Mucosa of descending colon (tissue), 3 donors: ENCODE measurements at regions not wholly inside any gene's neighbourhood (a gene's known extent, or its start where the extent isn't known, plus 50 kb on each side); places are given as distances from the start of the nearest gene placed in this dataset.
"Not testable (repeated sequence)": the region's sequence is repeated elsewhere in the genome, so short reads cannot be mapped to it uniquely, and the experiment has no call there.

ENCODE experiments used
- ATAC-seq: fragments of 200-7000 bp; cut with Tn5 transposase; one replicate; pipeline ENCODE4 v1.9.1; 2020; ENCODE audit warnings: mild to moderate bottlenecking, moderate library complexity
- DNase-seq, 3 donors: peaks; one replicate each; pipeline ENCODE4 v3.0.0-alpha.2; 2020
- H3K36me3 ChIP-seq: fragments of 200-600 bp; one replicate; pipeline ENCODE4 v1.8.0; 2021; ENCODE audit warnings: low read depth, mild to moderate bottlenecking
- H3K4me1 ChIP-seq: fragments of 200-600 bp; one replicate; pipeline ENCODE4 v1.8.0; 2021; ENCODE audit warnings: low read depth, mild to moderate bottlenecking
- H3K4me3 ChIP-seq: fragments of 200-600 bp; one replicate; pipeline ENCODE4 v1.8.0; 2021; ENCODE audit warnings: mild to moderate bottlenecking
- H3K9me3 ChIP-seq: fragments of 200-600 bp; one replicate; pipeline ENCODE4 v1.8.0; 2021; ENCODE audit warnings: mild to moderate bottlenecking
- intact Hi-C, 2 donors: fragments of 100-400 bp; cut with DNase I in 1 of 2; cut with micrococcal nuclease in 1 of 2; formaldehyde crosslinking; loops; one replicate each; pipeline versions ENCODE4 v1.11.0 to v1.11.1; 2022; cut with DNase I, micrococcal nuclease
- donor health status: DM: no; HTN: no; CAD: no; lungs with moderate emphysema.
- donor health status: DM: no; HTN: no; CAD: no.
- donor health status: DM: no; HTN: yes; CAD: no.

GRCh38 chr16:33583702-33584101 is 124.3 kb downstream of the TP53TG3F start:
- H3K36me3 ChIP-seq, H3K9me3 ChIP-seq, H3K4me3 ChIP-seq, intact Hi-C loops, H3K4me1 ChIP-seq, DNase-seq, ATAC-seq: not testable (repeated sequence)

GRCh38 chr16:33588589-33588988 is 129.2 kb downstream of the TP53TG3F start:
- DNase-seq, H3K4me1 ChIP-seq, H3K4me3 ChIP-seq, intact Hi-C loops, H3K36me3 ChIP-seq, ATAC-seq, H3K9me3 ChIP-seq: not testable (repeated sequence)

- H3K4me3 ChIP-seq, ATAC-seq, H3K36me3 ChIP-seq, intact Hi-C loops, H3K4me1 ChIP-seq, DNase-seq, H3K9me3 ChIP-seq: not testable (repeated sequence)
Measured at GRCh38 chr16:33593344-33593743, 133.9 kb downstream of the TP53TG3F start.

- DNase-seq, H3K4me1 ChIP-seq, ATAC-seq, H3K9me3 ChIP-seq, H3K4me3 ChIP-seq, intact Hi-C loops, H3K36me3 ChIP-seq: not testable (repeated sequence)
Measured at GRCh38 chr16:33595074-33595473, 135.7 kb downstream of the TP53TG3F start.

GRCh38 chr16:33601029-33601428 is 141.6 kb downstream of the TP53TG3F start:
- DNase-seq, H3K4me3 ChIP-seq, H3K4me1 ChIP-seq, H3K36me3 ChIP-seq, H3K9me3 ChIP-seq, intact Hi-C loops: not testable (repeated sequence)
- peak; percentile 23 for ATAC-seq

- ATAC-seq, H3K9me3 ChIP-seq, intact Hi-C loops, DNase-seq, H3K36me3 ChIP-seq, H3K4me3 ChIP-seq, H3K4me1 ChIP-seq: not testable (repeated sequence)
Measured at GRCh38 chr16:33623535-33624077, 164.2 kb downstream of the TP53TG3F start.

- DNase-seq, H3K4me1 ChIP-seq, H3K4me3 ChIP-seq, H3K36me3 ChIP-seq, ATAC-seq, intact Hi-C loops, H3K9me3 ChIP-seq: not testable (repeated sequence)
Measured at GRCh38 chr16:33628895-33629294, 169.5 kb downstream of the TP53TG3F start.

- ATAC-seq, intact Hi-C loops: not testable (repeated sequence)
Measured at GRCh38 chr16:33631713-33632112, 172.3 kb downstream of the TP53TG3F start.

GRCh38 chr16:33634057-33634456 is 174.6 kb downstream of the TP53TG3F start:
- H3K4me1 ChIP-seq, intact Hi-C loops, DNase-seq, H3K36me3 ChIP-seq, ATAC-seq, H3K9me3 ChIP-seq, H3K4me3 ChIP-seq: not testable (repeated sequence)

More at GRCh38 chr16:33631713-33632112, 172.3 kb downstream of the TP53TG3F start:
- not testable (repeated sequence) for H3K9me3 ChIP-seq, H3K4me1 ChIP-seq, DNase-seq, H3K4me3 ChIP-seq, H3K36me3 ChIP-seq

GRCh38 chr16:33636760-33637159 is 177.3 kb downstream of the TP53TG3F start:
- H3K4me1 ChIP-seq, ATAC-seq, H3K9me3 ChIP-seq, H3K36me3 ChIP-seq, H3K4me3 ChIP-seq, intact Hi-C loops, DNase-seq: not testable (repeated sequence)

GRCh38 chr16:33643270-33643669 is 183.9 kb downstream of the TP53TG3F start:
- H3K9me3 ChIP-seq, ATAC-seq, H3K4me3 ChIP-seq, H3K36me3 ChIP-seq, H3K4me1 ChIP-seq, intact Hi-C loops: not testable (repeated sequence)
- DNase-seq: peak in 1 of 3 donors; percentile 4

GRCh38 chr16:33643698-33644381 is 184.4 kb downstream of the TP53TG3F start:
- ATAC-seq, H3K36me3 ChIP-seq, H3K9me3 ChIP-seq, H3K4me3 ChIP-seq, intact Hi-C loops, DNase-seq, H3K4me1 ChIP-seq: not testable (repeated sequence)

- ATAC-seq, DNase-seq, H3K9me3 ChIP-seq, H3K36me3 ChIP-seq, H3K4me3 ChIP-seq, H3K4me1 ChIP-seq, intact Hi-C loops: not testable (repeated sequence)
Measured at GRCh38 chr16:33646386-33646785, 187.0 kb downstream of the TP53TG3F start.

GRCh38 chr16:33655756-33656155 is 196.3 kb downstream of the TP53TG3F start:
- DNase-seq: peak in 1 of 3 donors; percentile 3
- H3K36me3 ChIP-seq, ATAC-seq, H3K4me1 ChIP-seq, H3K4me3 ChIP-seq, H3K9me3 ChIP-seq, intact Hi-C loops: not testable (repeated sequence)

GRCh38 chr16:33656394-33656793 is 197.0 kb downstream of the TP53TG3F start:
- peak; percentile 70 for ATAC-seq
- H3K36me3 ChIP-seq, H3K4me1 ChIP-seq, H3K9me3 ChIP-seq, H3K4me3 ChIP-seq, intact Hi-C loops, DNase-seq: not testable (repeated sequence)
